OCI-LY1 (cell line): ENCODE measurements at regions not wholly inside any gene's neighbourhood (a gene's known extent, or its start where the extent isn't known, plus 50 kb on each side); places are given as distances from the start of the nearest gene placed in this dataset.

Experiments used
- H2AFZ ChIP-seq: fragments of 200-600 bp; sonication (generic), shearing (Covaris generic); 2 replicates; pipeline ENCODE4 v1.6.0; 2014; ENCODE audit warnings: antibody characterized with exemption, mild to moderate bottlenecking, low read length
- H3F3A ChIP-seq: fragments of 200-600 bp; sonication (generic), shearing (Covaris generic); 2 replicates; pipeline ENCODE4 v1.6.0; 2014; ENCODE audit warnings: mild to moderate bottlenecking, antibody characterized with exemption, low read length, moderate library complexity; ENCODE audit not compliant: insufficient read depth
- H3K27ac ChIP-seq: fragments of 200-600 bp; sonication (generic); 2 replicates; pipeline ENCODE4 v1.5.1; 2014; ENCODE audit warnings: low read length, mixed run types, mild to moderate bottlenecking, low read depth; ENCODE audit not compliant: poor library complexity, severe bottlenecking
- H3K27me3 ChIP-seq: fragments of 200-600 bp; sonication (generic); 2 replicates; pipeline ENCODE4 v1.6.0; 2014; ENCODE audit warnings: antibody characterized with exemption, mild to moderate bottlenecking, low read length, moderate library complexity; ENCODE audit not compliant: insufficient read depth
- H3K36me3 ChIP-seq: fragments of 200-600 bp; sonication (generic); 2 replicates; pipeline ENCODE4 v1.6.1; 2014; ENCODE audit warnings: mild to moderate bottlenecking, antibody characterized with exemption, low read length, moderate library complexity, mixed read lengths; ENCODE audit not compliant: insufficient read depth
- H3K4me1 ChIP-seq: fragments of 200-600 bp; sonication (generic); 2 replicates; pipeline ENCODE4 v1.5.1; 2014; ENCODE audit warnings: mild to moderate bottlenecking, low read length, moderate library complexity; ENCODE audit not compliant: insufficient read depth, severe bottlenecking
- H3K4me2 ChIP-seq: fragments of 200-600 bp; sonication (generic), shearing (Covaris generic); 2 replicates; pipeline ENCODE4 v1.6.1; 2014; ENCODE audit warnings: low read length
- H3K4me3 ChIP-seq: fragments of 200-600 bp; sonication (generic); 2 replicates; pipeline ENCODE4 v1.5.1; 2014; ENCODE audit warnings: low read length, low read depth, mild to moderate bottlenecking, mixed read lengths; ENCODE audit not compliant: poor library complexity, severe bottlenecking
- H3K79me2 ChIP-seq: fragments of 200-600 bp; shearing (Covaris generic); 2 replicates; pipeline ENCODE4 v1.6.1; 2016; ENCODE audit warnings: mixed run types, low read length, mixed read lengths; ENCODE audit not compliant: insufficient read depth
- H3K9ac ChIP-seq: fragments of 200-600 bp; sonication (generic), shearing (Covaris generic); 2 replicates; pipeline ENCODE4 v1.6.1; 2014; ENCODE audit warnings: mild to moderate bottlenecking, low read length, mixed read lengths
- H3K9me2 ChIP-seq: fragments of 200-600 bp; sonication (generic), shearing (Covaris generic); 2 replicates; pipeline ENCODE4 v1.6.1; 2014; ENCODE audit warnings: low read depth, mild to moderate bottlenecking, low read length, mixed read lengths
- H3K9me3 ChIP-seq: fragments of 200-600 bp; shearing (Covaris generic); 2 replicates; pipeline ENCODE4 v1.6.1; 2014; ENCODE audit warnings: low read length, mixed read lengths
- H4K20me1 ChIP-seq: fragments of 200-600 bp; sonication (generic), shearing (Covaris generic); 2 replicates; pipeline ENCODE4 v1.6.0; 2016; ENCODE audit warnings: mild to moderate bottlenecking, low read length; ENCODE audit not compliant: insufficient read depth
- EZH2 ChIP-seq: fragments of 200-600 bp; sonication (generic), shearing (Covaris generic); IDR thresholded peaks from 2 replicates; pipeline ENCODE4 v1.8.0; 2017; ENCODE audit warnings: borderline replicate concordance, mixed run types, mild to moderate bottlenecking, antibody characterized with exemption, low read length, moderate library complexity, mixed read lengths
- TF ChIP-seq, protein P1 (sequence below): fragments of 200-600 bp; sonication (generic), shearing (Covaris generic); IDR thresholded peaks from 2 replicates; pipeline ENCODE4 v1.5.1; 2017; ENCODE audit warnings: mild to moderate bottlenecking, antibody characterized with exemption, low read length, moderate library complexity, mixed read lengths

DNA sequence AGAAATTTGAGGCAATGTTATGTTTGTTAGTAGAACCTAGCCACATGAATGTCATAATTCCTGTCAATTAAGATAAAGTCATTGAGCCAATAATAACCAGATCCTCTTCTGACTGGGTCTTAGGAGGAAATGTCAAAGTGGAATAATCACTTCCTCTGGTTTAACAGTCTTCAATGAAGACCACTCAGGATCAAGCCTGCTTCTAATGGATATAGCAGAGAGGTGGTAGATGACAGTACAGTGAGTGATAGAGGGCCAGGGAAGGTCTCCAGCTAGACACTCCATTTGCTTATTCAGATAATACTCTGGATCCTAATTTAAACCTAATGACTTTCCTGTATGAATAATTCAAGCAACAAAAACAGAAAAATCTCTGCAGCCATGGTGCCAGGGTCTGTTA lies 474.2 kb downstream of the DNAH5 start:
- no peak overlapping the region for H3K4me2 ChIP-seq
- TF ChIP-seq, protein P1, sequence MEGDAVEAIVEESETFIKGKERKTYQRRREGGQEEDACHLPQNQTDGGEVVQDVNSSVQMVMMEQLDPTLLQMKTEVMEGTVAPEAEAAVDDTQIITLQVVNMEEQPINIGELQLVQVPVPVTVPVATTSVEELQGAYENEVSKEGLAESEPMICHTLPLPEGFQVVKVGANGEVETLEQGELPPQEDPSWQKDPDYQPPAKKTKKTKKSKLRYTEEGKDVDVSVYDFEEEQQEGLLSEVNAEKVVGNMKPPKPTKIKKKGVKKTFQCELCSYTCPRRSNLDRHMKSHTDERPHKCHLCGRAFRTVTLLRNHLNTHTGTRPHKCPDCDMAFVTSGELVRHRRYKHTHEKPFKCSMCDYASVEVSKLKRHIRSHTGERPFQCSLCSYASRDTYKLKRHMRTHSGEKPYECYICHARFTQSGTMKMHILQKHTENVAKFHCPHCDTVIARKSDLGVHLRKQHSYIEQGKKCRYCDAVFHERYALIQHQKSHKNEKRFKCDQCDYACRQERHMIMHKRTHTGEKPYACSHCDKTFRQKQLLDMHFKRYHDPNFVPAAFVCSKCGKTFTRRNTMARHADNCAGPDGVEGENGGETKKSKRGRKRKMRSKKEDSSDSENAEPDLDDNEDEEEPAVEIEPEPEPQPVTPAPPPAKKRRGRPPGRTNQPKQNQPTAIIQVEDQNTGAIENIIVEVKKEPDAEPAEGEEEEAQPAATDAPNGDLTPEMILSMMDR, result no peak
- no peak for TF ChIP-seq EZH2

DNA sequence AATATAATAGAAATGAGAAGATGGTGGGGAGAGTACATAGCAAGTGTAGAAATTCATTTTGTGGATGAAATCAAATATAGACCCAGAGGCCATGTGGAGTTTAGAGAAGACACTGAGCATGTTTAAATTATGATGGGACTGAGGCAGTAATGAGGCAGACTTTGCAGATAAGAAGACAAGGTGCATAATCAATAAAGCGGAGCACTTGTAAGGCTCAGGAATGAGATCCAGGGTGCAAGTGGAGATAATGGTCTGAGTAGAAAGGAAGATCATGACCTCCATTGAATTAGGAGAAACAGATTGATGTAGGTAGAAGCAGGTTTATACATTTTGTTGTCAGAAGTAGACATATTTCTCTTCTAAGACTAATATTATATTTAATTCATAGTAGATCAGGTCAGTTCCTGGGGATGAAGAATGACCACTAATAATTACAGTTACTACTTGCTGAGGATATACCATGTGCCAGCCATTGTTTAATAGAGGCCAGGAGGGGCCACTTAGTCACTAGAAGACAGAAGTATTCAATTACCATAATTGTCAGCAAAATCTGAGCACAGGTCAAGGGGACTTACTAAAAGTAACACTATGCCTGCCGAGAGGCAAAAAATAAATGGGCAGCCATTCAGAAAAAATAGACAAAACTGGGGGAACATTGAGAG lies 479.8 kb downstream of the DNAH5 start:
- Histone ChIP-seq H3K4me2 (no peak overlapping the region), H4K20me1 (no peaks in the 10 kb centered on the region), H3K9me3 (no peaks in the 10 kb centered on the region), H3F3A (no peaks in the 10 kb centered on the region), H3K9me2 (no peaks in the 10 kb centered on the region), H3K9ac (no peak overlapping the region), H3K79me2 (no peaks in the 10 kb centered on the region), H3K4me3 (no peak overlapping the region), H3K4me1 (no peaks in the 10 kb centered on the region), H3K27me3 (no peaks in the 10 kb centered on the region), H3K27ac (no peak overlapping the region), H3K36me3 (no peaks in the 10 kb centered on the region), H2AFZ (no peak overlapping the region)
- TF ChIP-seq EZH2, result no peak
- TF ChIP-seq, protein P1, result no peak

More for the DNA sequence above, 474.2 kb downstream of the DNAH5 start:
- H3K36me3 ChIP-seq, result no peaks in the 10 kb centered on the region
- H3K4me3 ChIP-seq, result no peak overlapping the region
- H3K4me1 ChIP-seq, result no peaks in the 10 kb centered on the region
- H4K20me1 ChIP-seq, result no peaks in the 10 kb centered on the region
- no peaks in the 10 kb centered on the region for H3K9me3 ChIP-seq
- H3K27me3 ChIP-seq, result no peaks in the 10 kb centered on the region
- no peaks in the 10 kb centered on the region for H3F3A ChIP-seq
- no peaks in the 10 kb centered on the region for H3K9me2 ChIP-seq
- H2AFZ ChIP-seq, result no peak overlapping the region
- no peak overlapping the region for H3K9ac ChIP-seq
- no peak overlapping the region for H3K27ac ChIP-seq
- no peaks in the 10 kb centered on the region for H3K79me2 ChIP-seq

DNA sequence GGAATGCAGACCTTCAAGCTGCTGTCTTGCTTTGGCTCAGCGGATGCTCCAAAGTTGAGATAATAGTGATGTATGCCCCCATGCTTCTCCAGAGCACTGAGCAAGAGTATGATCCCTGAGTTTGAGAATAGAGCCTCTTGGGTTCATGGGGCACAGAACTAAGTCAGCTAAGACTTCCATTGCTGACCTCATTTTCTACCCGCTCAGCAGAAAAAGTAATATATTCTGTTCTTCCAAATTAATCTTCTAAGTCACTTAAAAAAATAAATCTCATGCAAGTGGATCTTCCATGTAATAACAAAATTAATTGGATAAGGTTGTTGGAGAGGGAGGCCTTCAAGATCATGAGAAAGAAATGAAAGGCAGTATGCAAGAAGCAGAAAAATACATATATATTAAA lies 483.9 kb downstream of the DNAH5 start:
- Histone ChIP-seq H3K9me3 (no peaks in the 10 kb centered on the region), H4K20me1 (no peaks in the 10 kb centered on the region), H3K9ac (no peak overlapping the region), H3K4me3 (no peak overlapping the region), H3K36me3 (no peaks in the 10 kb centered on the region), H2AFZ (no peak overlapping the region), H3K27me3 (no peaks in the 10 kb centered on the region), H3K27ac (no peak overlapping the region), H3K9me2 (no peaks in the 10 kb centered on the region), H3K79me2 (no peaks in the 10 kb centered on the region), H3K4me1 (no peaks in the 10 kb centered on the region), H3K4me2 (no peak overlapping the region), H3F3A (no peaks in the 10 kb centered on the region)
- TF ChIP-seq EZH2, result no peak
- TF ChIP-seq, protein P1, result no peak
